ENCODE measurements at regions not wholly inside any gene's neighbourhood (a gene's known extent, or its start where the extent isn't known, plus 50 kb on each side); places are given as distances from the start of the nearest gene placed in this dataset.

DNA sequence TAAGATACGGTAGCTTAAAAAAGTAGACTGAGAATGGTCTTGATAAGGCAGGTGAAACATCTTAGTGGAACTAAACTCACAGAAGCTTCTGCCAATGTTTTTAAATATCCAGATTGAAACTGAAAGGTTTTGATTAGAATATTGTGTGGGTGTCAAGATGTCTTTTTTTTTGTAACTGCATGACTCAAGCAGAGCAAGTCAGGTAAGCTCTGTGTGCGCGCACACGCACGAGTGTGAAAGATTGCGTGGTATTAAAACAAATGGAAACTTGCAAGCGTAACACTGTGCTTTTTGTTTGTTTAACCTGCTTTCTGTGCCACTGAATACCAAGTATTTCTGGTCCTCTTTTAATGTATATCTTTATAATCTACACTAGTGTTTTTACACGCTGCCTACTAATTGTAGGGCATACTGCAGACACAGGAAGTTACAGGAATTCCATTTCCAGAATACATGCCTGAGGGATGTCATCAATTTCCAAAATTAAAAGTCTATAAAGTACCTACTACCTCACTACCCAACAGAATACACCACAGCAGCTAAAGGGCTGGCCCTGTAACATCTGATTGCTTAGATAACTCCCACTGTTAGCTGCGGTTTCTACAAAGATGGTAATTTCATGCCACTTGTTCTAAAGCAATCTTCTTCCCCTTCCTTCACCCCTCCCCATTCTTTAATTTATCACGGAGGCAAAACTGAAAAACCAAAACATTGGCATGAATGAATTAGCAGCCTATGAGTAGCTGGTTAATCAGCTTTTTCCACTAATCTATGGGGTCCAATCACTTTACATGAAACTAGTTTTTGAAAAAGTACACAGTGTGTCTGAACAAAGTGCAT is 472.8 kb downstream of the SHQ1 start:
- Mint-ChIP-seq H3K27me3 (ENCODE audit: unreplicated experiment) (no peaks in the 10 kb centered on the region), H3K9me3 (ENCODE audit: unreplicated experiment) (peaks cover 3% of the 10 kb centered on the region), H3K27ac (ENCODE audit: unreplicated experiment) (no peak overlapping the region), H3K4me3 (ENCODE audit: unreplicated experiment) (no peak overlapping the region), H3K4me1 (ENCODE audit: low read depth, unreplicated experiment) (peaks cover 9% of the 10 kb centered on the region), H3K36me3 (ENCODE audit: unreplicated experiment) (no peaks in the 10 kb centered on the region)
- no peak for DNase-seq
- TF ChIP-seq, protein P1, sequence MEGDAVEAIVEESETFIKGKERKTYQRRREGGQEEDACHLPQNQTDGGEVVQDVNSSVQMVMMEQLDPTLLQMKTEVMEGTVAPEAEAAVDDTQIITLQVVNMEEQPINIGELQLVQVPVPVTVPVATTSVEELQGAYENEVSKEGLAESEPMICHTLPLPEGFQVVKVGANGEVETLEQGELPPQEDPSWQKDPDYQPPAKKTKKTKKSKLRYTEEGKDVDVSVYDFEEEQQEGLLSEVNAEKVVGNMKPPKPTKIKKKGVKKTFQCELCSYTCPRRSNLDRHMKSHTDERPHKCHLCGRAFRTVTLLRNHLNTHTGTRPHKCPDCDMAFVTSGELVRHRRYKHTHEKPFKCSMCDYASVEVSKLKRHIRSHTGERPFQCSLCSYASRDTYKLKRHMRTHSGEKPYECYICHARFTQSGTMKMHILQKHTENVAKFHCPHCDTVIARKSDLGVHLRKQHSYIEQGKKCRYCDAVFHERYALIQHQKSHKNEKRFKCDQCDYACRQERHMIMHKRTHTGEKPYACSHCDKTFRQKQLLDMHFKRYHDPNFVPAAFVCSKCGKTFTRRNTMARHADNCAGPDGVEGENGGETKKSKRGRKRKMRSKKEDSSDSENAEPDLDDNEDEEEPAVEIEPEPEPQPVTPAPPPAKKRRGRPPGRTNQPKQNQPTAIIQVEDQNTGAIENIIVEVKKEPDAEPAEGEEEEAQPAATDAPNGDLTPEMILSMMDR (IDR thresholded peaks at IDR 0.05; ENCODE audit: partially characterized antibody, unreplicated experiment) = no peak

DNA sequence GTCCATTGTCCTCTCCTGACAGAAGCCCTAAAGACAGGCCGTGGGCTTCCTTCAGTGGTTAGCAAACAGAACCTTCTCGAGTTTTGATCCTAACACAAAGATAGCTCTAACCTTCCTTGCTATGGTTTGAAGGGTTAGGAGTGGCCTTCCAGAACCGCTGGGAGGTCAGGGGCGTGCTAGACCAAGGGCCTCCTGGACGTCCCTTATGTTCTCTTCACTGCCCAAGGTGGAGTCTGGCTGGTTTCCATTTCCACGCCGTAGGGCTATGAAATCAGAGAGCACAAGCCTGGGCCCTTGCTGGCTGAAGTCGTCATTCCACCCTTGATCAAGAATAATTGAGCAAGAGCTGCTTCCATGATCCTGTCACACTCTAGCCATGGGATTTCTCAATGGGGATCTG is 475.1 kb downstream of the SHQ1 start:
- Mint-ChIP-seq H3K36me3 (ENCODE audit: unreplicated experiment) (no peaks in the 10 kb centered on the region), H3K4me1 (ENCODE audit: low read depth, unreplicated experiment) (peaks cover 6% of the 10 kb centered on the region)
- no peak for DNase-seq

DNA sequence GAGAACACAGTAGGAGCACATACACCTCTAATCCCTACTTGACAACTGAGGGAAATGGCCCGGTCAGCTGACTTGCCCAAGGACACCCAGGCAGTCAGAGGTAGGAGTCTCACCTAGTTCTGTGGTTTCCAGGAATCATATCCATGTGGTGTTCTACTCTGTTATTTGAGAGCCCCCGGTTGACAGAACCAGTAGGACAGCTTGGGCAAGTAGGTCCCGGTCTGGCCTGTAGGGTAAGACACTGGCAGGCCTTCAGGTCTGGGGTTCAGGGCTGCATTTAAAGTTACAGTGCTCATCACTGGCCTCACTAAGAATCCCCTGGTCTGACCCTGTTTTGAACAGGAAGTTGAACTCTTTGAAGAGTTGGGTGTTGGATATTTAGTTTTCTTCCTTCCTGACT is 476.1 kb downstream of the SHQ1 start:
- H3K36me3 Mint-ChIP-seq (ENCODE audit: unreplicated experiment) = no peaks in the 10 kb centered on the region
- no peak overlapping the region for H3K27ac Mint-ChIP-seq (ENCODE audit: unreplicated experiment)
- no peak for DNase-seq
- peaks cover 2% of the 10 kb centered on the region for H3K9me3 Mint-ChIP-seq (ENCODE audit: unreplicated experiment)
- no peak overlapping the region for H3K4me3 Mint-ChIP-seq (ENCODE audit: unreplicated experiment)
- H3K4me1 Mint-ChIP-seq (ENCODE audit: low read depth, unreplicated experiment) = peaks cover 6% of the 10 kb centered on the region
- no peaks in the 10 kb centered on the region for H3K27me3 Mint-ChIP-seq (ENCODE audit: unreplicated experiment)
- TF ChIP-seq, protein P1 (IDR thresholded peaks at IDR 0.05; ENCODE audit: partially characterized antibody, unreplicated experiment) = no peak

More for the DNA sequence above, 475.1 kb downstream of the SHQ1 start:
- Mint-ChIP-seq H3K27ac (ENCODE audit: unreplicated experiment) (no peak overlapping the region), H3K4me3 (ENCODE audit: unreplicated experiment) (no peak overlapping the region), H3K27me3 (ENCODE audit: unreplicated experiment) (no peaks in the 10 kb centered on the region), H3K9me3 (ENCODE audit: unreplicated experiment) (peaks cover 2% of the 10 kb centered on the region)
- TF ChIP-seq, protein P1 (IDR thresholded peaks at IDR 0.05; ENCODE audit: partially characterized antibody, unreplicated experiment) = no peak

DNA sequence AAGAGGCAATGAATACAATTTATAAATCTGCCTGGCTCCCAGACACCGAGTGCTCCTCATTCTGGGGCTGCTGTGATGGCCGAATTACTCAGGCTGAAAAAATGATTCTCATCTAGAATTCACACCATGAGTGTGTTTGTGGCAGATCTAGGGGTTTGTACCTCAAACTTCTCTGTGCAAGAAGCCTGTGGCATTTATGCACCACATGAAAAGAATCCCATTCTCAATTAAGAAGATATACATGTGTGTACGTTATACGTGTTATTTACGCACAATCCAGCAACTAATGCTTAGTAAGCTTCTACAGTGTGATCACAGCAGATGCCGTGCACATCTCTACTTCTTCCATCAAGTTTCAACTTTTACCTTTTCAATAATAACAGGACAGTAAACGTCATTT is 476.8 kb downstream of the SHQ1 start:
- TF ChIP-seq, protein P1 (IDR thresholded peaks at IDR 0.05; ENCODE audit: partially characterized antibody, unreplicated experiment) = no peak
- Mint-ChIP-seq H3K27ac (ENCODE audit: unreplicated experiment) (no peak overlapping the region), H3K9me3 (ENCODE audit: unreplicated experiment) (peaks cover 2% of the 10 kb centered on the region)

DNA sequence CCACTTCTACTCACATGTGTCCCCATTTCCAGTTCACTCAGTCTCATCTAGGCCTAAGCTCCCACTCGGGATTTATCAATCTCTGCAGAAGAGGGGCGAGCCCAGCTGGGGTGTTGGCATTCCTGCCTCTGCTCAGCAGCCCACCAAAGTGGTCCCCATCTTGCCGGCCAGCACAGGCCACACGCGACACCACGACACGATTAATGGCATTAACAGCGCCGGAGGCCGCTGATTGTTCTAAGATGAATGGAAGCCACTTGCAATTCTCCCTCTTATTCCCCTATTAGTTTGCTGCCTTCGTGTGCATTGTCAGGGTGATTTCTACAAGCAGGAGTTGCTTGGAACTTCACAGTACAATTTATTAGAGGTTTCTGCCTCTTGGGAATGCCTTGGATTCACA is 477.3 kb downstream of the SHQ1 start:
- TF ChIP-seq, protein P1 (IDR thresholded peaks at IDR 0.05; ENCODE audit: partially characterized antibody, unreplicated experiment) = no peak
- Mint-ChIP-seq H3K9me3 (ENCODE audit: unreplicated experiment) (peaks cover 2% of the 10 kb centered on the region), H3K36me3 (ENCODE audit: unreplicated experiment) (no peaks in the 10 kb centered on the region), H3K4me1 (ENCODE audit: low read depth, unreplicated experiment) (peaks cover 6% of the 10 kb centered on the region), H3K27me3 (ENCODE audit: unreplicated experiment) (no peaks in the 10 kb centered on the region), H3K4me3 (ENCODE audit: unreplicated experiment) (no peak overlapping the region), H3K27ac (ENCODE audit: unreplicated experiment) (no peak overlapping the region)
- DNase-seq = no peak

More for the DNA sequence above, 476.8 kb downstream of the SHQ1 start:
- H3K27me3 Mint-ChIP-seq (ENCODE audit: unreplicated experiment) = no peaks in the 10 kb centered on the region
- H3K4me3 Mint-ChIP-seq (ENCODE audit: unreplicated experiment) = no peak overlapping the region
- H3K36me3 Mint-ChIP-seq (ENCODE audit: unreplicated experiment) = no peaks in the 10 kb centered on the region
- H3K4me1 Mint-ChIP-seq (ENCODE audit: low read depth, unreplicated experiment) = peaks cover 6% of the 10 kb centered on the region
- DNase-seq = no peak

Measured in glutamatergic neuron (in vitro differentiated cells).